ENCODE measurements at regions not wholly inside any gene's neighbourhood (a gene's known extent, or its start where the extent isn't known, plus 50 kb on each side); places are given as distances from the start of the nearest gene placed in this dataset.
A peak's percentile ranks its signal among the peaks of the same experiment; 100 is the strongest.

GRCh38 chr7:20839987-20840386 is 53.3 kb upstream of the SP8 start:
- ChIA-PET POLR2A (no interaction called here), SMC1A (ENCODE audit: uncharacterized antibody, unreplicated experiment) (interaction anchor here (0.9 kb wide), 1 partner anchor 10 kb away, joined by 4 read pairs; no protein-coding TSS in a partner anchor), CTCF (no interaction called here), RAD21 (ENCODE audit: unreplicated experiment) (no interaction called here)
- Histone ChIP-seq H3K79me2 (ENCODE audit: control insufficient read depth, insufficient read depth, low read length) (no peaks in the 10 kb centered on the region), H3K27me3 (replicated peaks in 1 of 2; ENCODE audit: control insufficient read depth in 2 of 2, insufficient read depth in 2 of 2, low read length in 1 of 2) (no peaks in the 10 kb centered on the region), H3K4me1 (ENCODE audit: control insufficient read depth, insufficient read depth, low read length) (no peaks in the 10 kb centered on the region), H3K36me3 (ENCODE audit: control insufficient read depth in 2 of 2, insufficient read depth in 2 of 2, low read length in 1 of 2) (no peaks in the 10 kb centered on the region), H2AFZ (ENCODE audit: control insufficient read depth, low read depth, low read length) (no peak overlapping the region), H3K9me3 (replicated peaks; ENCODE audit: control insufficient read depth, insufficient read depth, low read length) (no peaks in the 10 kb centered on the region), H3K4me3 (no peak overlapping the region), H4K20me1 (ENCODE audit: control insufficient read depth, insufficient read depth) (no peaks in the 10 kb centered on the region), H3K9ac (ENCODE audit: control insufficient read depth, insufficient read depth, low read length) (no peak overlapping the region), H3K27ac (ENCODE audit: control insufficient read depth, insufficient read depth) (no peak overlapping the region), H3K4me2 (ENCODE audit: control insufficient read depth, insufficient read depth) (no peak overlapping the region)
- ATAC-seq (no peak), DNase-seq (ENCODE audit: low read depth, low spot score) (no peak), FAIRE-seq (no peak)
- intact Hi-C loops (cut with micrococcal nuclease; ENCODE audit: unreplicated experiment), result no loop called here
- TF ChIP-seq BRCA1 (IDR thresholded peaks at IDR 0.05; ENCODE audit: low read depth, low read length) (no peak), ZNF24 (IDR thresholded peaks at IDR 0.05) (no peak), ZNF384 (IDR thresholded peaks at IDR 0.05; ENCODE audit: borderline replicate concordance, low read depth, low read length) (peak; percentile 25; the same call in 1 of the 2 replicates)
- WGBS (ENCODE audit: insufficient coverage, insufficient replicate concordance, low lambda C conversion rate, missing lambda C conversion rate), result 16% methylated on average over 2 of the region's 2 CpGs
- no TSS peak for BruUV-seq (replicated peaks)
- in situ Hi-C loops (cut with MboI), result no loop called here

DNA sequence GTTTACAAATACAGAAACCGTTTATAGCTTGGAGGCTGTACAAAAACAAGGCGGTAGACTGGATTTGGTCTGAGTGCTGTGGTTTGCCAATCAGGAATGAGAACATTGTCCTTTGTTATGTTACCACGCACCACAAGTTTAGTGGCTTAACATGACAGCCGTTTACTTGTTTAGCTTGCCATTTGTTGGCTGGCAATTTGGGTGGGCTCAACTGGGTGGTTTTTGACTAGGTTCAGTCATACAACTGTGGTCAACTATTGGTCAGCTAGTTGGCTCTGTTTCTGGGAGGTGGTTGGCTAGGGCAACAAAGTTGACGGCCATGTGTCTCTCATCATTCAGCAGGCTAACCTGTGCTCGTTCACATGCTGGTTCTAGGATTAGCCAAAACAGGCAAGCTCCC is 60.1 kb upstream of the SP8 start:
- Histone ChIP-seq H3K36me3 (ENCODE audit: control insufficient read depth in 2 of 2, insufficient read depth in 2 of 2, low read length in 1 of 2) (no peaks in the 10 kb centered on the region), H3K27ac (ENCODE audit: control insufficient read depth, insufficient read depth) (no peak overlapping the region), H4K20me1 (ENCODE audit: control insufficient read depth, insufficient read depth) (no peaks in the 10 kb centered on the region), H3K4me1 (ENCODE audit: control insufficient read depth, insufficient read depth, low read length) (no peaks in the 10 kb centered on the region), H3K27me3 (replicated peaks in 1 of 2; ENCODE audit: control insufficient read depth in 2 of 2, insufficient read depth in 2 of 2, low read length in 1 of 2) (no peaks in the 10 kb centered on the region), H3K4me3 (no peak overlapping the region), H3K9me3 (replicated peaks; ENCODE audit: control insufficient read depth, insufficient read depth, low read length) (no peaks in the 10 kb centered on the region), H3K4me2 (ENCODE audit: control insufficient read depth, insufficient read depth) (no peak overlapping the region), H3K9ac (ENCODE audit: control insufficient read depth, insufficient read depth, low read length) (no peak overlapping the region), H2AFZ (ENCODE audit: control insufficient read depth, low read depth, low read length) (no peak overlapping the region), H3K79me2 (ENCODE audit: control insufficient read depth, insufficient read depth, low read length) (no peaks in the 10 kb centered on the region)
- ChIA-PET POLR2A (no interaction called here), SMC1A (ENCODE audit: uncharacterized antibody, unreplicated experiment) (interaction anchor here (1.1 kb wide), 1 partner anchor 54 kb away, joined by 3 read pairs; no protein-coding TSS in a partner anchor), RAD21 (ENCODE audit: unreplicated experiment) (no interaction called here), CTCF (interaction anchor here (0.9 kb wide), 1 partner anchor 1263 kb away, joined by 4 read pairs; no protein-coding TSS in a partner anchor)
- BruUV-seq (replicated peaks), result no TSS peak
- ATAC-seq, result no peak
- WGBS (ENCODE audit: insufficient coverage, insufficient replicate concordance, low lambda C conversion rate, missing lambda C conversion rate), result 41% methylated on average over 6 of the region's 6 CpGs
- in situ Hi-C loops (cut with MboI) (no loop called here), intact Hi-C loops (cut with micrococcal nuclease; ENCODE audit: unreplicated experiment) (no loop called here)
- no peak for FAIRE-seq
- DNase-seq (ENCODE audit: low read depth, low spot score), result no peak
- no peak for TF ChIP-seq EED (IDR thresholded peaks at IDR 0.05; ENCODE audit: low read depth)
- no peak for TF ChIP-seq FOS (IDR thresholded peaks at IDR 0.05; ENCODE audit: borderline replicate concordance, extremely low read depth, insufficient read length)
- TF ChIP-seq, protein P1, sequence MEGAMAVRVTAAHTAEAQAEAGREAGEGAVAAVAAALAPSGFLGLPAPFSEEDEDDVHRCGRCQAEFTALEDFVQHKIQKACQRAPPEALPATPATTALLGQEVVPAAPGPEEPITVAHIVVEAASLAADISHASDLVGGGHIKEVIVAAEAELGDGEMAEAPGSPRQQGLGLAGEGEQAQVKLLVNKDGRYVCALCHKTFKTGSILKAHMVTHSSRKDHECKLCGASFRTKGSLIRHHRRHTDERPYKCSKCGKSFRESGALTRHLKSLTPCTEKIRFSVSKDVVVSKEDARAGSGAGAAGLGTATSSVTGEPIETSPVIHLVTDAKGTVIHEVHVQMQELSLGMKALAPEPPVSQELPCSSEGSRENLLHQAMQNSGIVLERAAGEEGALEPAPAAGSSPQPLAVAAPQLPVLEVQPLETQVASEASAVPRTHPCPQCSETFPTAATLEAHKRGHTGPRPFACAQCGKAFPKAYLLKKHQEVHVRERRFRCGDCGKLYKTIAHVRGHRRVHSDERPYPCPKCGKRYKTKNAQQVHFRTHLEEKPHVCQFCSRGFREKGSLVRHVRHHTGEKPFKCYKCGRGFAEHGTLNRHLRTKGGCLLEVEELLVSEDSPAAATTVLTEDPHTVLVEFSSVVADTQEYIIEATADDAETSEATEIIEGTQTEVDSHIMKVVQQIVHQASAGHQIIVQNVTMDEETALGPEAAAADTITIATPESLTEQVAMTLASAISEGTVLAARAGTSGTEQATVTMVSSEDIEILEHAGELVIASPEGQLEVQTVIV (IDR thresholded peaks at IDR 0.05; ENCODE audit: borderline replicate concordance, partially characterized antibody), result no peak
- no peak for TF ChIP-seq SUZ12 (IDR thresholded peaks at IDR 0.05; ENCODE audit: unreplicated experiment)
- TF ChIP-seq, protein P2, sequence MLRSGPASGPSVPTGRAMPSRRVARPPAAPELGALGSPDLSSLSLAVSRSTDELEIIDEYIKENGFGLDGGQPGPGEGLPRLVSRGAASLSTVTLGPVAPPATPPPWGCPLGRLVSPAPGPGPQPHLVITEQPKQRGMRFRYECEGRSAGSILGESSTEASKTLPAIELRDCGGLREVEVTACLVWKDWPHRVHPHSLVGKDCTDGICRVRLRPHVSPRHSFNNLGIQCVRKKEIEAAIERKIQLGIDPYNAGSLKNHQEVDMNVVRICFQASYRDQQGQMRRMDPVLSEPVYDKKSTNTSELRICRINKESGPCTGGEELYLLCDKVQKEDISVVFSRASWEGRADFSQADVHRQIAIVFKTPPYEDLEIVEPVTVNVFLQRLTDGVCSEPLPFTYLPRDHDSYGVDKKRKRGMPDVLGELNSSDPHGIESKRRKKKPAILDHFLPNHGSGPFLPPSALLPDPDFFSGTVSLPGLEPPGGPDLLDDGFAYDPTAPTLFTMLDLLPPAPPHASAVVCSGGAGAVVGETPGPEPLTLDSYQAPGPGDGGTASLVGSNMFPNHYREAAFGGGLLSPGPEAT (IDR thresholded peaks at IDR 0.05; ENCODE audit: low read depth), result no peak
- no peak for TF ChIP-seq PAX5 (IDR thresholded peaks at IDR 0.05; ENCODE audit: borderline replicate concordance, low read depth, low read length)
- TF ChIP-seq MEF2B (IDR thresholded peaks at IDR 0.05; ENCODE audit: partially characterized antibody, poor library complexity, severe bottlenecking), result no peak
- TF ChIP-seq WRNIP1 (IDR thresholded peaks at IDR 0.05; ENCODE audit: borderline replicate concordance, low read depth, low read length), result no peak
- TF ChIP-seq, protein P3, sequence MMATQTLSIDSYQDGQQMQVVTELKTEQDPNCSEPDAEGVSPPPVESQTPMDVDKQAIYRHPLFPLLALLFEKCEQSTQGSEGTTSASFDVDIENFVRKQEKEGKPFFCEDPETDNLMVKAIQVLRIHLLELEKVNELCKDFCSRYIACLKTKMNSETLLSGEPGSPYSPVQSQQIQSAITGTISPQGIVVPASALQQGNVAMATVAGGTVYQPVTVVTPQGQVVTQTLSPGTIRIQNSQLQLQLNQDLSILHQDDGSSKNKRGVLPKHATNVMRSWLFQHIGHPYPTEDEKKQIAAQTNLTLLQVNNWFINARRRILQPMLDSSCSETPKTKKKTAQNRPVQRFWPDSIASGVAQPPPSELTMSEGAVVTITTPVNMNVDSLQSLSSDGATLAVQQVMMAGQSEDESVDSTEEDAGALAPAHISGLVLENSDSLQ (IDR thresholded peaks at IDR 0.05), result no peak
- TF ChIP-seq STAT1 (conservative IDR thresholded peaks at IDR 0.05), result no peak
